GM19324 (cell line): ENCODE measurements at regions not wholly inside any gene's neighbourhood (a gene's known extent, or its start where the extent isn't known, plus 50 kb on each side); places are given as distances from the start of the nearest gene placed in this dataset.

Source experiments
- ATAC-seq: cut with Tn5 transposase; IDR thresholded peaks from one replicate; pipeline ENCODE4 v1.9.1; 2021; ENCODE audit warnings: mild to moderate bottlenecking, moderate library complexity; ENCODE audit not compliant: unreplicated experiment, low FRiP score

DNA sequence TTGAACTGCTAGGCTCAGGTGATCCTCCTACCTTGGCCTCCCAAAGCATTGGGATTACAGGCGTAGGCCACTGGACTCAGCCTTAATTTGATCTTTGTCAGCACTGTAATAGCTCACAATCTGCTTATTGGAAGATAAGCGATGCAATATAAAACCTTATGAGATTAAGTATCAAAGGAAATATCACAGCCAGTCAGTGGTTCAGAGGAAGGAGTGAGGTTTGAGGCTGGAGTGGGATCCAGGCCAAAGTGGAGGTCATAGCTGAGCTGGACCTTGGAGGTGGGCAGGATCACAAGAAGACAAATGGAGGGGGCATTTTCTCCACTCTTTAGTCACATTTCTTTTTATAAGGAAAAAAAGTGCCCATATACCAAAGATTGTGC lies 228.5 kb downstream of the RHOU start:
- ATAC-seq = no peak

DNA sequence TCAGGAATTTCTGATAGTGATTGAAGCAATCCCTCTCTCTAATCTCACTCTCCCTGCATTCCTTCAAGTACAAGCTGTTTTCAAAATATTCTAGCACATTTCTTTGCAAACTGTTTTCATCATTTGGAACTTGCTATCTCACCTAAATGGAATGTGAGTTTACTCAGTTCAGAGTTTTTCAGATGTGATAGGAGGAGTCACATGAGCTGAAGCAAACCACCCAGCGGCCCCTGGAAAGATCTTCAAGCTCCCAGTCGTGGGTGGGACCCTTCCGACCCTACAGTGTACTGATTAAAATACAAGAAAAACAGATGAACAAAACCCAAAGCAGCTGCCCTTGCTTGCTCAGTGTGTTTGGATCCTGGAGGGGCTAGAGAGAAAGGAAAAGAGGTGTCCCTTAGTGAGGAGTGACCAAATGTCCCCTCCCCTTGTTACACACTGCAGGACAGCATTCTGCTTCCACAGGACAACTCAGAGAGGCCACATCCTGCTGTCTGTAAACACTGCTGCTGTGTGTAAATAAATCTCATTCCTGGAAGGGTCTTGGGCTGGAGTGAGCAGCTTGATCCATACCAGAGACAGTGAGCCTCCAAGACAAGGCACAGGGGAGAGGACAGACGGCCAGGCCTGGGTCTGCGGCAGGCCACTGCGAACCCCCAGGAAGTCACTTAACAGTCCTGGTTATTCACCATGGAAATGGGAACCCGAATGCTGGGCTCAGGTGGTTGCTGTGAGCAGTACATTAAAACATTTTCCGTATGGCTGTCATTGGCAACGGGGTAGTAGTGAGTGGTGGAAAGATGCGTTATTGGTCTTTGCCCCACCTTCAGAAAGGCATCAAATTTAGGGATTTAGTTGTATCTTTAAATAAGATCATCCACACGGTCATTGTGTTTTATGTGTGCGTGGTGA lies 229.2 kb downstream of the RHOU start:
- ATAC-seq = no peak

DNA sequence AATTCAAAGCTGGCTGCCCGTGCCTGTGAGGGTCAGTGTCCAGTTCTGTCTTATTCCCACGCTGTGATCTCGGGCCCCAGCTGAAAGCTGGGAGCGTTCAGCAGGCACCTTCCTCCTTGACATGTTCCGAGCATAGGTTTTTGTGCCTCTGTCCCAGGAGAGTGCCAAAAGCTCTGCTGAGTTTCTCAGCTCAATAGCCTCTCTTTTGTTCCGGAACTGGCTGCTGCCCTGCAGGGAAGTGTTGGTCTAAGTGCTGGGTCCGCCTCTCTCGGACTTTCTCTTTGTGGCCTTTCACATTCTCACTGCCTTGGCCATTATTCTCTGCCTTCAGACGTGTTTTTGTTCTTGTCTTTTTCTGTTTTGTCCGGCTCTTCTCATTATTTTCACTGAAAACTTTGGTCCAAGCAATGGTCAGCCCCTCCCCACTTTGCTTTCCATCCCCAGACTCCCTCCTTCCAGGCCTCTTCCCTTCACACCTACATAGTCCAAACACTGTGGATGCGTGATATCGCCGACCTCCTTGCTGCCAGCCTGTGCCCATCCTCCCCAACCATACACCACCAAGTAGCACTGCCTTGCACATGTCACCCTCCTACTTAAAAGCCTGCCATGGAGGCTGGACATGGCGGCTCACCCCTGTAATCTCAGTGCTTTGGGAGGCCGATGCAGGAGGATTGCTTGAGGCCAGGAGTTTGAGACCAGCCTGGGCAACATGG lies 233.8 kb downstream of the RHOU start:
- no peak for ATAC-seq

DNA sequence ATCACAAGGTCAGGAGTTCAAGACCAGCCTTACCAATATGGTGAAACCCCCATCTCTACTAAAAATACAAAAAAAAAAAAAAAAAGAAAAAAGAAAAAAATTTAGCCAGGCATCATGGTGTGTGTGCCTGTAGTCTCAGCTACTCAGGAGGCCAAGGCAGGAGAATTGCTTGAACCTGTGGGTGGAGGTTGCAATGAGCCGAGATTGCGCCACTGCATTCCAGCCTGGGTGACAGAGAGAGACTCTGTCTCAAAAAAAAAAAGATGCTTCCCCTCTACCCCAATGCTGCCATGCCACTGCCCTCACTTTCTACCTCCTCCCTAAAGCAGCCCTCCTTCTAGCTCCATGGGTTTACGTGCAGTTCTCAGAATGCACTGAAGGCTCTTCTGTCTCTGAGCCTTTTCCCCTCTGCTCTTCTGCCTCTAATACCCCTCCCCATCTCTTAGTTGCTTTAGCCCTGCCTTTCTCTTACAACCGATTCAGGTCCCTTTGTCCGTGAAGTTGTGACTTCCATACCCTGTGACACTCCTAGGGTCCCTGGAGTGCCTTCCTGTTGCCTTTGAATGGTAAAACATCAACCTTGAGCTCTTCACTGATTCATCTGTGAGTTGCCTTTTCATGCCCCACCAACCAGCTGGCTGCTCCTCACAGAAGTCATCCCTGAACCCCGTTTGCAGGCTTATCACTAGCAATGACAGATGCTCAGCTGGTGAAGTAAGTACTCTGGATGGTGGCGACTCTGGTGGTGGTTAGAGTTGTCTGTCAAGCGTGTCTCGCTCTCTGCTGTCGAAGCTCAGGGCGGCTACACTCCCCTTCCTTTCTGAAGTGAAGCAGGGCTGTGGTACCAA lies 234.9 kb downstream of the RHOU start:
- no peak for ATAC-seq

DNA sequence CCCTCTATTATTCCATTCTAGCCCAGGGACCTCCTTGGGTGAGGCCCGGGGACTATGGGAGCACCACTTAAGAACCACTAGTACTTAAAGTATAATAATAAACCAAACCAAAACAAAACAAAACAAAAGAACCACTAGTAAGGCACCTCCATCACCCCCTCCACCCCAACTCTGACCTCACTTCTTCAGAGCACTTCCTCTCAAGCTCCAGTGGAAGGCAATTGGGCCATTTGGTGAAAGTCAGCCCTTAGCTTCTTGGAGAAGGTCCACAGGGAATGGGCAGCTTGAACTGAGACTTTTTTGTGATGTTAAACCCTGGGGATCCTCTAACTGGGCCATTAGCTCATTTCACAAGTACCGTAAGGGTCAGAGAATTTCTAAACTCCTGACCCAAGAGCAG lies 237.3 kb downstream of the RHOU start:
- ATAC-seq = no peak

DNA sequence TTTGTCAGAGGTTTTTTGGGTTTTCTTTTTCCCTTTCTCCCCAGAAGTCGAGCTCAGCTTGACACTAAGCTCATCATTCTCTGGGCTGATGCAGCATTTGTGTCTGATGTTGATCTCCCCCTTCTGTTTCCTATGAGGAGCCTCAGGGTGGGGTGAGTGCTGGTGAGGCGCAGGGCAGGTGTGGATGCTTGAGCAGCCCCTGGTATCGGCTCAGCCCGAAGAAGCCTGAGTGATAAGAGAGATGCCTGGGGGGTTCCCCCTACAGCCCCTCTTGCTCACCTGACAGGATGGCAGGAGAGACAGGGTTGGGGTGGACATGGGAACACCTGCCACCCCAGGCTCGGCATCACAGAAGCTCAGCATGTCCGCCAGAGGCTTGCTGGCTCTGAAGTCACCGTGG lies 239.0 kb downstream of the RHOU start:
- no peak for ATAC-seq

GRCh38 chr1:228975238-228975907 lies 240.1 kb downstream of the RHOU start:
- ATAC-seq = no peak

GRCh38 chr1:228976316-228976715 lies 241.0 kb downstream of the RHOU start:
- no peak for ATAC-seq

DNA sequence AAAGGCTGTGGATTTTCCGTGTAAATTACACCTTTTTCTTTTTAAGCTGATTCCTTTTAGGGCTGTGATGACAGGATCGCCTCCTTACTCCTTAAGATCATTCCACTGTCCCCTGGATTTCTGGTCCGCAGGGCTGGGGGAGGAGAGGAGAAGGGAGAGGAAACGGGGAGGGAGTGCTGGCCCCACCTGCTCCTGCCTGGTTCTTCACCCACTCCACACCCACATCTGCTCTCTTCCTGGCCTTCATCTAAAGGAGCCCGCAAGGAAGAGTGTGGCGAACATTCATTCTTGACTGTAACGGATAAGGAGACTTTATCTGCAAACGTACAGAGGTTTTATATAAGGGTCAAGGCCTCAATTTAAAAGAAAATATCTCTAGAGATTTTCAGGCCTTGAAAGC lies 242.0 kb downstream of the RHOU start:
- no peak for ATAC-seq

GRCh38 chr1:228977741-228978140 lies 242.5 kb downstream of the RHOU start:
- no peak for ATAC-seq

DNA sequence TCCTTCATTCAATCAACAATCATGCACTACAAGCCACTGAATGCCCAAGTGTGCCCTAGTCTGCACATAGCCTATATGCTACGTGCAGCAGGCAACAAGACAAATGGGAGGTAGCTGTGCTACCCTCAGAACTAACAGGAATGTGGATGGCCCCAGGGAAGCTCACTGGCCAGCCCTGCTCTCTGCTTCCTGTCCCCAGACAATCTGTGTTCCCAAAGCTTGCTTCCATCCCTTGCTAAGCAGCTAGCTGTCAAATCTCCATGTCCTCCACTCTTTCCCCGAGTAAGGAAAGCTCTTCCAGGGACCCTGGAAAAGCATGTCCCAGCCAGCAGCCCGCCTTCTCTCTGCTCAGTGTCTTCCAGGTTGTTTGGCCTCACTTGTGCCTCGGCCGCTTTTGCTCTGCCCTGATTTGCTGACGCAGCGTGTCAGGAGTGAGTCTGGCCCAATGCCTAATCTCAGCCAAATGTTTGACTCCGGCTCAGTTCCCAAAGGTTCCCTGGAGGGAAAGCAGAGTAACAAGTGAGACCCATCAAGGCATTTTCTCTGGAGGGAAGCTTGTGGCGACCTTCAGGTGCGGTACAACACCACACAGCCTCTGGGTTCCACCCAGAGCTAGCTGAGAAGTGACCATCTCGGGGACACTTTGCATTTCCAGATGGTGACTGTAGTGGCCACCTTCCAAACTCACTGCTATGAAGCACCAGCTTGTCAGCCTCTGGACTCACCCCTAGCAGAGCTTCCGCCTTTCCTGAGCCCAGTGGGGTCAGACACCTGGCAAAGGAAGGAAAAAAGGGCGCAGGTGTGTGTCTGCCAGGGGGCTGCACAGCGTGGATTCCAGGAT lies 243.4 kb downstream of the RHOU start:
- no peak for ATAC-seq

DNA sequence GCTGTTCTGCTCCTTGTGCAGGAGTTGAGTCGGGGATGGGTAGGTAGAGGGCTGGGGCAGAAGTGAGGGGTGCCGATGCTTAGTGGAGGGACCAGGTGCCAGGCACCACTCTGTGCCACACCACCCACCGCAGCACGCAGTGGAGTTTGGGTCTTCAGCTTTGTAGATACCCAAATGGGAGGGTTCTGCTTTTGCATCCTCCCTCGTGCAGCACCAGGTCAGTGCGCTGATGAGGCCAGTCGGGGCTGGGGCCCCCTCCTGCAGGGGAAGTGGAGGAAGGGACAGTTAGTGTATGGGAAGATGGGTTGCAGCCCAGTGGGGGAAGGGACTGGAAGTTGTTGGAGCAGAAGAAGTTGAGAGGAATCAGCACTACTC lies 244.0 kb downstream of the RHOU start:
- no peak for ATAC-seq

DNA sequence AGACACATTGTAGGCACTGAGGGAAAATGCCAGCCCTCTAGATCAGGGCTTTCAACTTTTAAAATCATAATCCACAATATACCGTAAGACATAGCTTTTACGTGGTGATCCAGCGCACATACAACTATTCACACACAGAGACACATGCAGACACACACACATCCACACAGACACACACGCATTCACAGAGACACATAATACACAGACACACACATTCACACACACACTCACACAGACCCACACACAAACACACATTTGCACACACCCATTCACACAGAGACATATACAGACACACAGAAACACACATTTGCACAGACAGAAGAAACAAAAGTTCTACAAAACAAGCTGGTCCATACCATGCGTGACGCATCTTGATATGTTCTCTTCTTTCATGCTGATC lies 244.5 kb downstream of the RHOU start:
- no peak for ATAC-seq

- no peak for ATAC-seq
Measured at GRCh38 chr1:228980232-228980937, 245.1 kb downstream of the RHOU start.

DNA sequence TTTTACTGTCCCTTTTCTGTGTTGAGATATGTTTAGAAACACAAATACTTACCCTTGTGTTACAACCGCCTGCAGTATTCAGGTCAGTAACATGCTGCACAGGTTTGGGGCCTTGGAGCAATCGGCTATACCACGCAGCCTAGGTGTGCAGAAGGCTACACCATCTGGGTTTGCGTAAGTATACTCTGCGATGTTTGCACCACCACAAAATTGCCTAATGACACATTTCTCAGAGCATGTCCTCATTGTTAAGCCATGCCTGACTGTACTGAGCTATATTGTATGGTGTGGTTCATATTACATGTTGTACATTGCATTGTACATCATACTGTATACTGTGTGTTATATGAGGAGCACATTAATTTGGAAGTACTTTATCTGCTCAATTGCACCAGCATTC lies 247.4 kb downstream of the RHOU start:
- no peak for ATAC-seq

DNA sequence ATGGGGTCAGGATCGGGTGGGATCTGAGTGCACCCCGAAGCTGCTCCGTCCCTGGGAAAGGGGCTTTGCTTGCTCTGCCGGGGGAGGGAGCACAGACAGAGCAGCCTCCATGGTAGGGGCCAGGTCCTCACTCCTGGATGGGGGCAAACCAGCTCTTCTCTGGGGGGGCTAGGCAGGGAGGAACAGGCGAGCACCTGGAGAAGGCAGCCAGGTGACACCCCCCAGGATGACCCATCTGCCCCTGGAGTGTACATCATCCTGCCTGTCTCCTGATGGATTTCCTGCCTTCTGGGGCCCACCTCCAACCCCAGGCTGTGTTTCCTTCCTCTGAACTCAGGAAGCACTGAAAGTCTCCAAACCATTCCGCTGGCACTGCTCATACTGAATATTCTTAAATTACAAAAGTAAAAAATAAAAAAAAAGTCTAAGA lies 248.0 kb downstream of the RHOU start:
- no peak for ATAC-seq

GRCh38 chr1:228983661-228984060 lies 248.4 kb downstream of the RHOU start:
- no peak for ATAC-seq

DNA sequence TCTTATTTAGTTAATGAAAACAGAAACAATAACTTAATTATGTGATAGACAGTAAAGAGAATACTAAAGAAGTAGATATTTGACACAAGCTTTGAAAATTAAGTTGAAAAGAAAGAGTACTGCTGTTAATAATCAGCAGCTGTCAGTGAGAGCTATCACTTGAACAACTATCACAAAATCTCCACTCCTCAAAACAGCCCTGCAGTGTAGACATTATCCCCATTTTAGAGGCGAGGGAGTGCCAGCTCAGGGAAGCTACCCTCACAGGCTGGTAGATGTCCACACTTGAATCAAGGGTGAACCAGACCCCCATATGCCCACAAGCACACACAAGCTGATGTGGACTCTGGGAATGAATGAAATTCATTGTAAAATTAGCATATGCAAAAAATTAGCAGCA lies 248.8 kb downstream of the RHOU start:
- no peak for ATAC-seq
